ENCODE measurements at regions not wholly inside any gene's neighbourhood (a gene's known extent, or its start where the extent isn't known, plus 50 kb on each side); places are given as distances from the start of the nearest gene placed in this dataset.

DNA sequence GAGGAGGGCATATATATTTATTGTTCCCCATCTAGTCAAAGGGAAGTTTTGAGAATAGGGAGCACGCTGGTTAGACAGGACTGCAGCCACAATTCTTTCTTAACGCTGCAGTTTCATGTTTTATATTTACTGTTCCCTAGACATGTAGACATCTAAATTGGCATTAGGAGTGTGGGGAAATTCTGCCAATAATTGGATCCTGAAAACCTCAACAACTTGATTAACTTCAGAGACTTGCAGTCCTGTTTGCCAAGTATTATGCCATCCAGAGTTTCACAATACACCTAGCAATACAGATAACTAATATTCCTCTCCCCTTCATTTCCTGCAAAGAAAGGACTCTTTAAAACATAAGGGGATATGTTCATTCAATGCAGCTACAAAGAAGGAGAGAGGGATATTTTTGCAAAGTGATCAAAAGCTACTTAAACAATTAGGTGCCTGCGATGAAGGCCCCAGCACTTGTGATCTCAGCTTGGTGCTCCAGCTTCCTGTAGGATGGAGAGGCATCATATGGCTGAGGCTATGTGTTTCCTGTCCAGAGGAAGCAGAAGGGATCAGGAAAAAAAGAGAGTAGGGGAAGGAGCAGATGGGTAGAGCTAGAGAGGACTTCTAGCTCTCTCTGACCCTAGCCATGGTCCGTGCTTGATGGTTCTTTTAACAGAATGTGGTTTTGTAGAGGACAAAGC is 264.4 kb downstream of the MTX2 start:
- Histone ChIP-seq H3K27ac (no peak overlapping the region), H3K4me1 (no peaks in the 10 kb centered on the region), H3K9me3 (no peaks in the 10 kb centered on the region), H3K36me3 (no peaks in the 10 kb centered on the region), H3K27me3 (no peaks in the 10 kb centered on the region), H3K4me3 (no peak overlapping the region)
- TF ChIP-seq POLR2AphosphoS5 (IDR thresholded peaks at IDR 0.05) (no peak), EP300 (IDR thresholded peaks at IDR 0.05) (no peak), POLR2A (IDR thresholded peaks at IDR 0.05) (no peak)
- TF ChIP-seq, protein P1, sequence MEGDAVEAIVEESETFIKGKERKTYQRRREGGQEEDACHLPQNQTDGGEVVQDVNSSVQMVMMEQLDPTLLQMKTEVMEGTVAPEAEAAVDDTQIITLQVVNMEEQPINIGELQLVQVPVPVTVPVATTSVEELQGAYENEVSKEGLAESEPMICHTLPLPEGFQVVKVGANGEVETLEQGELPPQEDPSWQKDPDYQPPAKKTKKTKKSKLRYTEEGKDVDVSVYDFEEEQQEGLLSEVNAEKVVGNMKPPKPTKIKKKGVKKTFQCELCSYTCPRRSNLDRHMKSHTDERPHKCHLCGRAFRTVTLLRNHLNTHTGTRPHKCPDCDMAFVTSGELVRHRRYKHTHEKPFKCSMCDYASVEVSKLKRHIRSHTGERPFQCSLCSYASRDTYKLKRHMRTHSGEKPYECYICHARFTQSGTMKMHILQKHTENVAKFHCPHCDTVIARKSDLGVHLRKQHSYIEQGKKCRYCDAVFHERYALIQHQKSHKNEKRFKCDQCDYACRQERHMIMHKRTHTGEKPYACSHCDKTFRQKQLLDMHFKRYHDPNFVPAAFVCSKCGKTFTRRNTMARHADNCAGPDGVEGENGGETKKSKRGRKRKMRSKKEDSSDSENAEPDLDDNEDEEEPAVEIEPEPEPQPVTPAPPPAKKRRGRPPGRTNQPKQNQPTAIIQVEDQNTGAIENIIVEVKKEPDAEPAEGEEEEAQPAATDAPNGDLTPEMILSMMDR (IDR thresholded peaks at IDR 0.05) = no peak
- intact Hi-C loops (cut with DNase I; ENCODE audit: low total_unique reads) = no loop called here
- WGBS, 5 donors = 67 to 83% (median 78%) methylated on average over 4 of the region's 4 CpGs
- no peak for DNase-seq

DNA sequence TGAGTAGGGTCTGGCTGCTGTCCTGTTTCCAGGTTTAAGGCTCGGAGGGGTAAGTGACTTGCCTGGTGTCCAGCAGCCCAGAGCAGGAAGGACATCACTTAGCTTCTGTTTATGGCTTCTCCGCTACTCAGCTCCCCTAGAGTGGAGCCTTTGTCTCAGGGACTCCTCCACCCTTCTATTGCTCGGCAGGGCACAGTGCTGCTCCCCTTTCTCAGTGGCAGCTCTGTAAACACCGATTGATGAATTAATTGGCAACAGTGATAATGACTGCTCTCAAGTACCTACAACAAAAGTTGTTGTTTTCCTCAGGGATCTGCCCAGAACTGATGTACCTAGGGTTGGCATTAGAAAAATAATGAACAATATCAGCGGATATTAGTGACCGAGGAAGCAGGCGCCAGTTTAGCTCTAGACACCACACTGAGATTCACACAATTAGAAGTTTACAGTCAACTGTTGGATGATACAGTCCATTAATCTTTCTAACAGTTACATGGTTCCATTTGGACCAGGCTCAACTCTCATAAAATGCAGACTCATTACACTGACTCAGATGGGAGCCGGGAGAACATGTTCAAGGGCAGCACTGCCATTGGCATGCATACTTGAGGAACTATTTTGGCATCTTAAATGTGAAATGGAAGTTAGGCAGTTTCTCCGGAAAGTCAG is 265.7 kb downstream of the MTX2 start:
- intact Hi-C loops (cut with DNase I; ENCODE audit: low total_unique reads) = no loop called here
- WGBS, 5 donors = 67 to 76% (median 71%) methylated on average over 9 of the region's 9 CpGs

DNA sequence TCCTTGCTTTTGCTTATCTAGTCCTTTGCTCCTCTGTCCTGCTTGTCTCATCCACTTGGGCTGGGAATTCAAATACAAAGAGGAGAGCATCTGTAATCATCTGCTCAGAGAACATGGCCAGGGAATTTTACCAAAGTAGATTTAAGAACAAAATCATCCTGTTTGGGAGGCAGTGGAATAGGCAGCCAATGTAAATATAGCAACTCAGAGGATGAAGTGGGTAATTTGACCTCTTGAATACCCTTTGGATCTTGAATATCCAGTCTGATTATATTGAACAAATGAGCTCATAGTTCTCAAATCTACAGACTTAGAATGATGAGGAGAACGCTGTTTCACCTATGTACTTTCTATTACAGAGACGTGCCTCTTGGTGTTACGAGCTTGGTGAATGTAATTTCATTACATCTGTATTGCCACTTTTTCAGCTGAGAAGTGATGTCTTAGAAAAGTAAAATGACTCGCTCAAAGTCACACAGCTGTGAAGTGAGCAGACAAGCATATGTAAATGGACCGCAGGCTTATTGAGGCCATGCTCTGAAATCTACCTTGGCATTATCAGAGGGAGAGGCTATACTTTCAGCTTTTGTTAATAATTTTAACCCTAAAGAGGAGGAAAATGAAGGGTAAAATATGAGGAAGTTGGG is 266.3 kb downstream of the MTX2 start:
- Histone ChIP-seq H3K4me1 (no peaks in the 10 kb centered on the region), H3K27me3 (no peaks in the 10 kb centered on the region), H3K27ac (no peak overlapping the region), H3K9me3 (no peaks in the 10 kb centered on the region), H3K4me3 (no peak overlapping the region), H3K36me3 (no peaks in the 10 kb centered on the region)
- TF ChIP-seq POLR2AphosphoS5 (IDR thresholded peaks at IDR 0.05) (no peak), EP300 (IDR thresholded peaks at IDR 0.05) (no peak)
- TF ChIP-seq, protein P1 (IDR thresholded peaks at IDR 0.05) = no peak
- 62 to 71% (median 66%) methylated on average over 5 of the region's 5 CpGs for WGBS, 5 donors
- intact Hi-C loops (cut with DNase I; ENCODE audit: low total_unique reads) = no loop called here
- DNase-seq = no peak

More for the DNA sequence above, 265.7 kb downstream of the MTX2 start:
- Histone ChIP-seq H3K27ac (no peak overlapping the region), H3K36me3 (no peaks in the 10 kb centered on the region), H3K27me3 (no peaks in the 10 kb centered on the region), H3K4me3 (no peak overlapping the region), H3K4me1 (no peaks in the 10 kb centered on the region), H3K9me3 (no peaks in the 10 kb centered on the region)
- TF ChIP-seq, protein P1 (IDR thresholded peaks at IDR 0.05) = no peak
- no peak for TF ChIP-seq EP300 (IDR thresholded peaks at IDR 0.05)
- no peak for TF ChIP-seq POLR2AphosphoS5 (IDR thresholded peaks at IDR 0.05)
- no peak for TF ChIP-seq POLR2A (IDR thresholded peaks at IDR 0.05)
- no peak for DNase-seq

DNA sequence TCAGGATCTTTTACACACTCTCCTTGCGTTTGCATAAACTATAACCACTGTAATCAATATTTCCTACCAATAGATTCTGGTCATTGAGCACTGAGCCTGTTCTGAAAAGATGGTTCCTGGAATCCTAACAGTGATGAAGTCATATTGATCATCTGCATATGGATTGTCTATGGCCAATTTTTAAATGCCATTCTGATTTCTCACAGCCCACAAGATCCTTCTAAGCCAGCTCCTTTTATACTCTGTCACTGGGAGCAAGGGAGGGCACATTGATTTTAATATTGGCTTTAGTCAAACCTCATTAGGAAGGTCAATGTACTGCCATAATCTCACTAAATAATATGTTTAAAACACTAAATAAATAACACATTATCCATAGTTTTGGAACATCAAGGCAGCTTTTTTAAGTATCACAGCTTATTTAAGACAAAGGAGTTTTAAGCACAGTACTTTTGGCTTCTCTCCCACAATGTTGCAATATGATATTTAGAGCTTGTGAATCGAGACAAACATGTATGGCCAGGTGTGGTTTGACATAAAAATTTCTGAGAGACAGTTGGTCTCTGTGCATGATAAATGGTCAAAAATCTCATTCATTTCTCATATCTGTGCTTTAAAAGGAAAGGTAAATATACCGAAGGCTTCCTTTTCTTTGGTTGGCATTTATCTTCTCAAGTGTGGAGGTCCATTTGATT is 267.3 kb downstream of the MTX2 start:
- intact Hi-C loops (cut with DNase I; ENCODE audit: low total_unique reads) = no loop called here
- no peaks in the 10 kb centered on the region for H3K27me3 ChIP-seq
- no peaks in the 10 kb centered on the region for H3K36me3 ChIP-seq
- no peak overlapping the region for H3K27ac ChIP-seq
- no peaks in the 10 kb centered on the region for H3K4me1 ChIP-seq
- DNase-seq = no peak
- TF ChIP-seq POLR2AphosphoS5 (IDR thresholded peaks at IDR 0.05) = no peak
- no peak overlapping the region for H3K4me3 ChIP-seq
- 56 to 71% (median 66%) methylated on average over 3 of the region's 3 CpGs for WGBS, 5 donors
- H3K9me3 ChIP-seq = no peaks in the 10 kb centered on the region

Measured in stomach (tissue), 8 donors.